Body of pancreas (tissue), 4 donors: ENCODE measurements at regions not wholly inside any gene's neighbourhood (a gene's known extent, or its start where the extent isn't known, plus 50 kb on each side); places are given as distances from the start of the nearest gene placed in this dataset.

Experiments
- ATAC-seq: fragments of 150-250 bp; one replicate; pipeline ENCODE4 v1.9.1; 2016
- DNase-seq, 4 donors: peaks; one replicate each; pipeline ENCODE4 v3.0.0-alpha.2; 2019
- H3K27ac ChIP-seq, 4 donors: fragments of 200-600 bp; sonication (generic); 1 replicate in 3 of 4; 2 replicates in 1 of 4; pipeline versions ENCODE4 v1.5.1 to v1.6.1; 2016 to 2019; ENCODE audit warnings: mild to moderate bottlenecking in 1 of 4, mixed read lengths in 1 of 4, moderate library complexity in 1 of 4
- H3K27me3 ChIP-seq, 2 donors: fragments of 200-600 bp; sonication (generic); one replicate each; pipeline ENCODE4 v1.6.0; 2016; ENCODE audit warnings: mild to moderate bottlenecking in 1 of 2
- H3K36me3 ChIP-seq, 2 donors: fragments of 200-600 bp; sonication (generic); replicated peaks in 1 of 2; 2 replicates each; pipeline ENCODE4 v1.5.1; 2016; ENCODE audit warnings: low read depth in 2 of 2; ENCODE audit not compliant: insufficient read depth in 1 of 2
- H3K4me1 ChIP-seq: fragments of 200-600 bp; sonication (generic); one replicate; pipeline ENCODE4 v1.6.0; 2016
- H3K4me3 ChIP-seq, 2 donors: fragments of 200-600 bp; sonication (generic); 1 replicate in 1 of 2; 2 replicates in 1 of 2; pipeline ENCODE4 v1.5.1; 2016 to 2019
- H3K9me3 ChIP-seq, 3 donors: fragments of 200-600 bp; sonication (generic); 1 replicate in 2 of 3; 2 replicates in 1 of 3; pipeline ENCODE4 v1.5.1; 2016
- CTCF ChIP-seq, 7 experiments: fragments of 450-650 bp in 4 of 7; fragments of 200-600 bp in 3 of 7; sonication (generic) in 3 of 7; IDR thresholded peaks; one replicate each; pipeline ENCODE4 v1.5.1; 2016 to 2019; ENCODE audit warnings: antibody characterized with exemption in 7 of 7
- POLR2A ChIP-seq, 3 donors: fragments of 450-650 bp; IDR thresholded peaks; one replicate each; pipeline ENCODE4 v1.6.1; 2016; ENCODE audit warnings: antibody characterized with exemption in 3 of 3, mild to moderate bottlenecking in 2 of 3
- WGBS, 2 donors: methylation state at CpG; one replicate each; pipeline ENCODE4 v1.1.5; 2017; 5-methylcytosine and 5-hydroxymethylcytosine counted together
- intact Hi-C: fragments of 100-400 bp; cut with DNase I; formaldehyde crosslinking; loops from one replicate; pipeline ENCODE4 v1.15.1; 2023

- 72 to 81% methylated on average over 1 of the region's 1 CpG for WGBS, 2 donors
- intact Hi-C loops = no loop called here
- TF ChIP-seq POLR2A (IDR thresholded peaks at IDR 0.05) = no peak
- TF ChIP-seq CTCF (IDR thresholded peaks at IDR 0.05) = no peak
- ATAC-seq (no peak), DNase-seq (no peak)
- Histone ChIP-seq H3K27ac (no peak overlapping the region), H3K4me1 (peaks cover under 1% of the 10 kb centered on the region), H3K9me3 (no peaks in the 10 kb centered on the region), H3K4me3 (no peak overlapping the region), H3K36me3 (no peaks in the 10 kb centered on the region), H3K27me3 (no peaks in the 10 kb centered on the region)
These were observed 111.6 kb downstream of the DYNAP start for GRCh38 chr18:54702686-54703085.

GRCh38 chr18:54710074-54710899, 118.0 kb upstream of the RAB27B start:
- Histone ChIP-seq H3K27me3 (no peaks in the 10 kb centered on the region), H3K27ac (no peak overlapping the region), H3K36me3 (no peaks in the 10 kb centered on the region), H3K9me3 (no peaks in the 10 kb centered on the region), H3K4me1 (no peaks in the 10 kb centered on the region), H3K4me3 (no peak overlapping the region)
- TF ChIP-seq POLR2A (IDR thresholded peaks at IDR 0.05) = no peak
- TF ChIP-seq CTCF (IDR thresholded peaks at IDR 0.05) = no peak
- no peak for ATAC-seq
- no peak for DNase-seq
- intact Hi-C loops = no loop called here
- WGBS, 2 donors = 77 to 79% methylated on average over 8 of the region's 8 CpGs

- H3K36me3 ChIP-seq = no peaks in the 10 kb centered on the region
- ATAC-seq (no peak), DNase-seq (no peak)
- H3K9me3 ChIP-seq = no peaks in the 10 kb centered on the region
- no peaks in the 10 kb centered on the region for H3K27me3 ChIP-seq
- H3K27ac ChIP-seq = no peak overlapping the region
- TF ChIP-seq POLR2A (IDR thresholded peaks at IDR 0.05) (no peak), CTCF (IDR thresholded peaks at IDR 0.05) (no peak)
- WGBS, 2 donors = 96% methylated on average over 2 of the region's 2 CpGs
- no peaks in the 10 kb centered on the region for H3K4me1 ChIP-seq
- H3K4me3 ChIP-seq = no peak overlapping the region
- intact Hi-C loops = no loop called here
These were observed 117.4 kb upstream of the RAB27B start for GRCh38 chr18:54710900-54711281.

GRCh38 chr18:54712306-54712705, 116.0 kb upstream of the RAB27B start:
- Histone ChIP-seq H3K27me3 (no peaks in the 10 kb centered on the region), H3K4me3 (no peak overlapping the region), H3K27ac (no peak overlapping the region), H3K4me1 (peaks cover 8% of the 10 kb centered on the region), H3K36me3 (no peaks in the 10 kb centered on the region), H3K9me3 (no peaks in the 10 kb centered on the region)
- 70 to 79% methylated on average over 3 of the region's 3 CpGs for WGBS, 2 donors
- TF ChIP-seq CTCF (IDR thresholded peaks at IDR 0.05) = no peak
- TF ChIP-seq POLR2A (IDR thresholded peaks at IDR 0.05) = no peak
- DNase-seq (no peak), ATAC-seq (no peak)
- intact Hi-C loops = no loop called here

- H3K27ac ChIP-seq = no peak overlapping the region
- no peaks in the 10 kb centered on the region for H3K27me3 ChIP-seq
- no peaks in the 10 kb centered on the region for H3K9me3 ChIP-seq
- no peak for DNase-seq
- no peaks in the 10 kb centered on the region for H3K36me3 ChIP-seq
- no peak overlapping the region for H3K4me3 ChIP-seq
- intact Hi-C loops = no loop called here
- ATAC-seq = no peak
- WGBS, 2 donors = 78 to 81% methylated on average over 7 to 8 of the region's 8 CpGs
- H3K4me1 ChIP-seq = peaks cover 8% of the 10 kb centered on the region
- TF ChIP-seq POLR2A (IDR thresholded peaks at IDR 0.05) (no peak), CTCF (IDR thresholded peaks at IDR 0.05) (no peak)
These were observed 115.5 kb upstream of the RAB27B start for GRCh38 chr18:54712758-54713157.
